Fibroblast of the conjunctiva (primary cell): ENCODE measurements at regions not wholly inside any gene's neighbourhood (a gene's known extent, or its start where the extent isn't known, plus 50 kb on each side); places are given as distances from the start of the nearest gene placed in this dataset.

ENCODE experiments used
- DNase-seq: peaks from one replicate; pipeline ENCODE4 v3.0.0-alpha.2; 2010; ENCODE audit warnings: low read depth

DNA sequence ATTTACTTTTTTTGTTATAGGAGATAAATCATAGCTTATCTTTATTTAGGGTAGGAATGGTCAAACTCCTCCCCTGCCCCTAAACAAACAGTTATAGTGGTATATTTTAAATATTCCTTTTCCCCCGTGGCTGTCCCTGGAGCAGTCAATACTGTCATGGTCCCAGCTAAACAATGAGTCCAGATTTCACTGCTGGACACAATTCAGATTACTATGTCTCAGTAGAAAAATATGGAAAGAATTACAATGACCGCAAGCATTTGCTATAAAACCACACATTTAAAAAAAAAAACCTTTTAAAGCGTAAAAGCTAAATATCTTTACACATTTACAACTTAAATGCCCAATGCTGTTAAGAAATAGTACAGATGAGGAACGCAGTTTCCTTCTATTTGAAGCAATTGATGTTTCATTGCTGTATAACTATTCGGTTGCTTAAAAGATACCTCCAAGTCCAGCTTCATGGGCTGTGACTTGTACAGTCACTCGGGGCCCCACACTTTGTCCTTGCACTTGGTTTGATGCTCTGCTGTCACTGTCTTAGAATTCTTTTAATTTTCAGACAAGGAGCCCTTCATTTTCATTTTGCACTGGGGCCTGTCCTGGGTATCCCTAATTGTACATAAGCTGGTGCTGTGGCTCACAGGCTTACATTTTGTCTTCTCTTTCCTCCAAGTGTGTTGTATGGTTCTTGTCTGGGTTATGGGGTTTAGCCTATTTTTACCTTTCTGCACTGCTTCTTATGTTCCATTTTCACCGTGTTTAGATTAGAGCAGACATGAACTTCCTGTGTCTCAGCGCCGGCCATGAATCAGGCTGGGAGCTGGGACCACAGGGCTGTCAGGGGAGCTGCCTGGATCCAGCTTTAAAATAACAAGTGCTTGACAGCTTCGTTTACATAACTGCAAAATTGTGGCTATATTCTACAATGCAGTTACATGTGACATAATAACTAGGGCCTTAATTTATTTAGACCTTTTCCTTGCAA is 530.2 kb upstream of the FZD8 start:
- DNase-seq = peak; percentile 29

- no peak for DNase-seq
Observed at GRCh38 chr10:36171556-36171952, 529.5 kb upstream of the FZD8 start.

DNA sequence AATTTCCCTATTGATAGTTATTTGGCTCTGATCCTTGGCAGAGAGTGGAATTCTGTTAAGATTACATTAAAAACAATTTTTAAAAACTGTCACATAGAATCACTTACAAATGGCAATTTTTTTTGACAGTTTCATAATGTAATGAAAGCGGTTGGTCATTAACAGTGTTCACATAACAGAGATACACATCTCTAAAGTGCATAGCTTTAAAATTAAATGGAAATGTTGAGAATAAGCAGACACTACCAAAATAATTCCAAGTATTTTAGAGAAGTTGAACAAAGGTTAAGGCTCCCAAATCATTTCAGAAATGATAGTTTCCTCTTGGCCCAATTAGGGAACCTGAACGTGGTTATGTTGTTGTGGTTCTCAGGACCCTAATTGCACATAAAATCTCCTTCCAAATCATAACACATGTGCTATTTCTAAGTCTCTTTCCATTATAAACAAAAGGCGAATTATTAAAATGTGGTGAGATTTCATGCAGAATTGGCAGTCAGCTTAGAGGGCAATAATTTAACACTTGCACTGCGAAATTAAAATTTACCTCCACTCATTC is 528.9 kb upstream of the FZD8 start:
- DNase-seq = no peak

- no peak for DNase-seq
Observed at GRCh38 chr10:36170142-36170719, 528.1 kb upstream of the FZD8 start.

DNA sequence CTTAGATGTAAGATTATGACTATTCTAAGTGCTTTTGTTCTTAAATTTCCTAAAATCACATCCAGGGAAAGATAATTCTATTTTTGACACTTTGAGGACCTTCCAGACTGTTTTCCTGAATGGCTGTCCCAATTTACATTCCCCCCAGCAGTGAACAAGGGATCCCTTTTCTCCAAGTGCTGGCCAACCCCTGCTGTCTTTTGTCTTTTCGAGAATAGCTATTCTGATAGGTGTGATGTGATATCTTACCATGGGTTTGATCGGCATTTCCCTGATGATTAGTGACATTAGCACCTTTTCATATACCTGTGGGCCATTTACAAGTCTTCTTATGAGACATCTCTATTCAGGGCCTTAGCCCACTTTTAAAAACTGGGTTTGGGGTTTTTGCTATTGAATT is 526.7 kb upstream of the FZD8 start:
- no peak for DNase-seq

DNA sequence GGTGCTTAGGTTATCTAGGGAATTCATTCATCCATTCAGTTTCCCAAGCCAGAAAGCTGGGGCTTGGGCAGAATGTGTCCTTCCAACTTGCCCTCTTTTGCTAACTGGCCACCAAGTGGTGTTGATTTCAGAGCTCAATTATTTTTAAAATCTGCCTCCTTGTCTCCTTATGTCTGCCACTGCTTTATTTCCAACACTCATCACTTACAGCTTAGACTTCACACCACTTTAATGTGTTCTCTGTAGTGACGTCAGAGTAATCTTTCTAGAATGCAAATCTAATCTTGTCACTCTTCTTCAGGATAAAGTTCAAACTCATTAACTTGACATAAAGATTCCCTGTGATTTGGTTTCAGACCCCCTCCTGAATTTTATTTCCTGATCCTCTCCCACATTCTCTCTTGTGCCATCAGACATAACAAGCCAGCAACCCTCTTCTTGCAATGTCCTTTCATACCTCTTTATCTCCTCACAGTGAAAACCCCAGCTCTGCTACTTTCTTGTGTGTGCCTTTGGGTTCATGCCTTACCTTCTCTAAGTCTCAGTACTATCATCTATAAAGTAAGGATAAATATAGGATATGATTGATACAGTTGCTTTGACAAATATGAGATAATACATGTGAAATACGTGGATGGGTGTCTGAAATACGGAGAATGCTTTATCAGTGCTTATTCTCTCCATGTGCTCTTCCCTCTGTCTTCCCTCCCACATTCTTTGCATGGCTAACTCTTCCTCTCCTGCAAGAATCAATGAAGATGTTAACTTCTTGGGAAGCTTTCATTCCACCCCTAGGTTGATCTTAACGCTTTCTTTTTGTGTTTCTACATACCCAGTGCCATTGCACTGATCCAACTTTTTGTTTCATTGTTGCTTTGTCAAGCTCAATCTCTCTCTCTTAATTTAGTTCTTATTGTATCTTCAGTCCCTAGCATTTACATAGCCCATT is 522.7 kb upstream of the FZD8 start:
- no peak for DNase-seq

GRCh38 chr10:36163827-36164226 is 521.7 kb upstream of the FZD8 start:
- DNase-seq = no peak

GRCh38 chr10:36157486-36157885 is 515.4 kb upstream of the FZD8 start:
- DNase-seq = no peak

DNA sequence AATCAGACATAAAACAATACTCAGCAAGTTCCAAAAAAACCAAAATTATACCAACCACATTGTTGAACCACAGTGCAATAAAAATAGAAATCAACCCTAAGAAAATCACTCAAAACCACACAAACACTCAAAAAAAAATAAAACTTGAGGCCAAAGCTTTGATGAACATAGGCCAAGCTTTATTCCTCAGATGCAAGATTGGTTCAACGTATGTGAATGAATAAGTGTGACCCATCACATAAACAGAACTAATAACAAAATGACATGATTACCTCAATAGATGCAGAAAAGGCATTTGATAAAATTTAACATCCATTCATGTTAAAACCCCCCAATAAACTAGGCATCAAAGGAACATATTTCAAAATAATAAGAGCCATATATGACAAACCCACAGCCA is 506.1 kb upstream of the FZD8 start:
- DNase-seq = no peak

DNA sequence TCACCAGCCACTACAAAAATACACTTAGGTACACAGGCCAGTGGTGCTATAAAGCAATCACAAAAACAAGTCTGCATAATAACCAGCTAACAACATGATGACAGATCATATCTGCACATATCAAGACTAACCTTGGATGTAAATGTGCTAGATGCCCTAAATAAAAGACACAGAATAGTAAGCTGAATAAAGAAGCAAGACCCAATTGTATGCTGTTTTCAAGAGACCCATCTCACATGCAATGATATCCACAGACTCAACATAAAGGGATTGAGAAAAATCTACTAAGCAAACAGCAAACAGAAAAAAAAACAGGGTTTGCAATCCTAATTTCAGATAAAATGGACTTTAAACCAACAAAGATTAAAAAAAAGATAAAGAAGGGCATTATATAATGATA is 505.4 kb upstream of the FZD8 start:
- no peak for DNase-seq

DNA sequence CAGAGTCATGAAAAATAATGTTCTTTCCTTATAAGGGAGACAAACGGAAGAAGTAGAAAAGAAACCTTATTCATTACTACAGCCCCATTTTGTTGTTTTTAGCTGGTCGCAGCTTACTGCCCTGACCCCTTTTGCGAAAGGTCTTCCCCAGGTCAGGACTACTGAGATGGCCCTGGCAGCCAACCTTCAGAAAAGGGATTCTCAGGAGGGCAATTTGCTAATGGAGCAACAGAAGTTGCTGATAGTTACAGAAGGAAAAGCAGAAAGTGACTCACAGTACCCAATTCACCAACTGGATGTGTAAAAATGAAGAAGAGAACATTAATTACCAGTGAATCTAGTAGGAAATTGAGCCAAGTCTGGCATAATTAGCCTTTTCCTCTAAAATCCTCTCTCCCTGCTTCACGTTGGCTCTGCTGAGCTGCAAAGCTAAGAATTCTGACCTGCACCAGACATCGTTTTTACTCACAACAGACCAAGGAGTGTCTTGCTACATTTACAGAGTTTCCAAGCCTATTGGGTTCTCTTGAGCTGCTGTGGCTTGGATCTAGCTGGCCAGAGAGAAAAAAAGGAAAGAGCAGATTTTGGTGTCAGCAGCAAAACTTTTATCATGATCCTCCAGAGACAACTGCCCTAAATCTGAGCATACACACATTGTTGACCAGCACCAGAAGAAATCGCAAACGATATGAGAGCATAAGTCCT is 499.9 kb upstream of the FZD8 start:
- no peak for DNase-seq

DNA sequence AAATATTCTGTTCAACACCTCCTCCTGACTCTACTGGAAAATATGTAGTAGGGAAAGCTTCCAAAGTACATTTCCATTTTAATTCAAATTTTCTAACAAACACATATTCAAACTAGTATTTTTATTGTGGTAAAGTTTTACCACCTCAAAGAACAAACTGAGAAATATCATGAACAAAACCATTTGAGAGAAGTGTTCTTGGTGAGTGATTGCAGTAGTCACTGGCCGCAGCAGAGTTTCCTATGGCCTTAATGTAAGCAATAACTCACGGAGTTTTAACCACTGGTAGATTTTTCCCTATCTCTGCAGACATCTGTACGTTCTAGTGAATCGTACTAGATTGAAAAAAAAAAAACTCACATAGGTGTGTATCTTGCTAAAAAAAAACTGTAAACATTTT is 487.0 kb upstream of the FZD8 start:
- DNase-seq = no peak

GRCh38 chr10:36126076-36126475 is 484.0 kb upstream of the FZD8 start:
- DNase-seq = no peak

- DNase-seq = no peak
Observed at GRCh38 chr10:36119455-36119854, 477.4 kb upstream of the FZD8 start.

DNA sequence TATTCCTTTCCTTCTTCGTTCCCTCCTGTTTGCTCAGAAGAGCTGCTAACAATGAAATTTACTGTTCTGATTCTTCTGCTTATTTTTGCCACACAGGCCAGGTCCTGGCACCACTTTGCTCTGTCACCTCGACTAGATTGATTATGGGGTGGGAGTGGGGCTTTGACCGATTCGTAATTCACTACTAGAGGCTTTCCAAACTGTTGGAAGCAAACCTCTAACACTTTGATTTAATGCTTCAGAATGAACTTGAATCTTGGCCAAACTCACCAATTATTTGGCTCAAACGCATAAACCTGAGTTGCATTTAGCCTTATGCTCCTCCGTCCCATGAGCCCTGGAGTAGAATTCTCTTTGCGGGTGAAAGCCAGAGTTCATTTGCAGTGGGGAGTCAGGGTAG is 476.2 kb upstream of the FZD8 start:
- DNase-seq = no peak

GRCh38 chr10:36117890-36118289 is 475.8 kb upstream of the FZD8 start:
- DNase-seq = no peak

- DNase-seq = no peak
Observed at GRCh38 chr10:36117231-36117630, 475.1 kb upstream of the FZD8 start.

DNA sequence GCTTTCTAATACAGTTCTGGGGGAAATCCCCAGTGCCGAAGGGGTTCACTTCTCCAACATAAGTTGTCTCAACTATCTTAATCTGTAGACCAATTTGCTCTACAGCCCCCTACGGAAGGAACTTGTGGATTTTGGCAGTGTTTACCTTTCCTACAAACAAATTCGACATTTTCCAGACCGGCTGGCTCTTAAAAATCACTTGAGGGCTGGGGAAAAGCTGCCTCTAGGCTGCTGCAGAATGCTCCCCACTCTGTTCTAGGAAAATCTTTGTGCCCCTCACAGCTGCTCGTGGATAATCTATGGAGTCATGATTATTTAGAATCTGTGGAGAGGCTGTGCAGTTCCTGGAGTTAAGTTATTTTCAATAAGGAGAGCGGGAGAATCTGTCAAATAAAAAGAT is 474.6 kb upstream of the FZD8 start:
- no peak for DNase-seq

DNA sequence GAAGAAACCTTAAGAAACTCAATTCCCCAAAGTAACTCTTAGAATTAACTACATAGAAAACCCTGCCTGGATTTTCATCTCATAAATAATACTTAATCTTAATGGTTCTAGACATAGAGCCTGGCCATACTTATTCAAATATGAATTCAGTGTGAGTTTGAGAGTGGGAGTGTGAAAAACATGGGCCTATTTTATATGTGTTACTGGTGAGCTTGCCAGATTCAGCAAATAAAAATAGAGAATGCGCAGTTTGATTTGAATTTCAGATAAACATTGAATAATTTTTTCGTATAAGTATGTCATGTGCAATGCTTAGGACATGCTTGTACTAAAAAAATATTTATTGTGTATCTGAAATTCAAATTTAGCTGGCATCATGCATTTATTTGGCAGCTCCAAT is 473.9 kb upstream of the FZD8 start:
- no peak for DNase-seq

- DNase-seq = no peak
Observed at GRCh38 chr10:36115364-36115763, 473.3 kb upstream of the FZD8 start.

- no peak for DNase-seq
Observed at GRCh38 chr10:36114913-36115312, 472.8 kb upstream of the FZD8 start.

DNA sequence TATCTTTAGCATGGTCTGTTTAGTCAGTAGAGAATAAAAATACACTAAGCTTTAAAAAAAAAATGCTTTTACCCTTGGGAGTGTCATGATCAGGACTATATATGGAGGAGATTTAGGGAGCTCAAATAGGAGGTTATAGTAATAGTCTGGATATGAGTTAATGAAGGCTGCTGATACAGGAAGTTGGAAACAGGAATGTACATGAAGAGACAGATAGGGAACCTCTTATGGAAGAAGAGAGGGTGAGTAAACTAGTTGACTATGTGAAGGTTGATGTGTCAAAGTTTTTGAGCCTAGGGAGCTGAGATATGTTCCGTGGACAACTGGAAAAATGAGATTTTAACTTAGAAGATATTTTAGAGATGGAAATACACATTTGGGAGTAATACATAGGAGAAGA is 472.0 kb upstream of the FZD8 start:
- DNase-seq = no peak
